ENCODE measurements at regions not wholly inside any gene's neighbourhood (a gene's known extent, or its start where the extent isn't known, plus 50 kb on each side); places are given as distances from the start of the nearest gene placed in this dataset.
"Not testable (repeated sequence)": the region's sequence is repeated elsewhere in the genome, so short reads cannot be mapped to it uniquely, and the experiment has no call there.

- 68 to 81% methylated on average over 1 of the region's 1 CpG for WGBS, 2 donors
- H3K36me3 ChIP-seq, result no peaks in the 10 kb centered on the region
- TF ChIP-seq POLR2A (IDR thresholded peaks at IDR 0.05) (no peak), CTCF (IDR thresholded peaks at IDR 0.05) (no peak), POLR2AphosphoS5 (IDR thresholded peaks at IDR 0.05) (no peak), EP300 (IDR thresholded peaks at IDR 0.05) (no peak)
- no peak overlapping the region for H3K4me3 ChIP-seq
- H3K27ac ChIP-seq, result no peak overlapping the region
- H3K4me1 ChIP-seq, result peaks cover 0 to 21% (median 8%) of the 10 kb centered on the region in 4 donors
- H3K27me3 ChIP-seq, result no peaks in the 10 kb centered on the region
- no peaks in the 10 kb centered on the region for H3K9me3 ChIP-seq
- intact Hi-C loops (cut with DNase I), result no loop called here
- DNase-seq, result no peak
Measured at GRCh38 chr2:147001061-147001460, 843.8 kb upstream of the ACVR2A start.

DNA sequence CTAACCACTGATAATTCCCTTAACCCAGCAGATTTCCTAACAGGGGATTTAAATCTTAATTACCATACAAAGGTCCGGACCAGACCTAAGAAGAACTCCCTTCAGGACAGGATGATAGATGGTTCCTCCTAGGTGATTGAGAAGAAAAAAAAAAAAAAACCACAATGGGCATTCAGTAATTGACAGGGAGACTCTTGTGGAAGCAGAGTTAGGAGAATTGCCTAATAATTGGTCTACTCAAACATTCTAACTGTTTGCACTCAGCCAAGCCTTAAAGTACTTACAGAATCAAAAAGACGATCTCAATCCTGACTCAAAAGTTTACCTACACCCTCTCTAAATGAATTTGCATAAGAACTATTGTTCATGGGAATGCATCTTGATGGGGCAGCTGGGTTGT is 844.7 kb upstream of the ACVR2A start:
- intact Hi-C loops (cut with DNase I); H3K27me3 ChIP-seq; H3K9me3 ChIP-seq; DNase-seq; H3K4me3 ChIP-seq; H3K27ac ChIP-seq; H3K36me3 ChIP-seq: not testable (repeated sequence)
- 51 to 72% methylated on average over 2 of the region's 2 CpGs for WGBS, 2 donors
- peaks cover 0 to 21% (median 8%) of the 10 kb centered on the region in 4 donors for H3K4me1 ChIP-seq

DNA sequence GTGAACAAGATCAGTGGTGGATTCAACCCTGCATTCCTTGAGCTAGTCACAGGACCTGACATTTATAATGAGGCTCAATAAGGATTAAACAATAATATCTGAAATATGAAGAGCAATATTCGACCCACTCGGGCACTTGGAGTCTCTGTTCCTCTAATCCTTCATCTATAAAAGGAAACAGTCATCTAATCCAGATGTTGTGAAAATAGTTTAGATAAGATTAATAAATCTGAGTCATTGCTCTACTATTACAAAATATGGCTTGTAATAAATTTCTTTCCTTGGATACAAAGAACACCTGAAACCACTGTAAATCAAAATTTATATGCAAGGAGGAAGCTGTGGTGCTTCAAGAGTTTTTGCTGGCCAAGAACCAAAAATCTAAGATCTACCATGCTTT is 846.9 kb upstream of the ACVR2A start:
- Histone ChIP-seq H3K4me1 (peaks cover 0 to 21% (median 8%) of the 10 kb centered on the region in 4 donors), H3K9me3 (no peaks in the 10 kb centered on the region), H3K4me3 (no peak overlapping the region), H3K27me3 (no peaks in the 10 kb centered on the region), H3K36me3 (no peaks in the 10 kb centered on the region), H3K27ac (no peak overlapping the region)
- TF ChIP-seq POLR2AphosphoS5 (IDR thresholded peaks at IDR 0.05), result no peak
- no peak for TF ChIP-seq POLR2A (IDR thresholded peaks at IDR 0.05)
- TF ChIP-seq EP300 (IDR thresholded peaks at IDR 0.05), result no peak
- TF ChIP-seq CTCF (IDR thresholded peaks at IDR 0.05), result no peak
- intact Hi-C loops (cut with DNase I), result no loop called here
- DNase-seq, result no peak
- 63 to 64% methylated on average over 2 of the region's 2 CpGs for WGBS, 2 donors

- no peaks in the 10 kb centered on the region for H3K36me3 ChIP-seq
- H3K9me3 ChIP-seq, result no peaks in the 10 kb centered on the region
- DNase-seq, result no peak
- no peak overlapping the region for H3K27ac ChIP-seq
- peaks cover 0 to 21% (median 8%) of the 10 kb centered on the region in 4 donors for H3K4me1 ChIP-seq
- no peak overlapping the region for H3K4me3 ChIP-seq
- no peaks in the 10 kb centered on the region for H3K27me3 ChIP-seq
- intact Hi-C loops (cut with DNase I), result no loop called here
- TF ChIP-seq POLR2AphosphoS5 (IDR thresholded peaks at IDR 0.05) (peak in 2 of 4 donors; percentile 37 to 46), EP300 (IDR thresholded peaks at IDR 0.05) (no peak), POLR2A (IDR thresholded peaks at IDR 0.05) (no peak), CTCF (IDR thresholded peaks at IDR 0.05) (no peak)
Measured at GRCh38 chr2:146997488-146997887, 847.3 kb upstream of the ACVR2A start.

DNA sequence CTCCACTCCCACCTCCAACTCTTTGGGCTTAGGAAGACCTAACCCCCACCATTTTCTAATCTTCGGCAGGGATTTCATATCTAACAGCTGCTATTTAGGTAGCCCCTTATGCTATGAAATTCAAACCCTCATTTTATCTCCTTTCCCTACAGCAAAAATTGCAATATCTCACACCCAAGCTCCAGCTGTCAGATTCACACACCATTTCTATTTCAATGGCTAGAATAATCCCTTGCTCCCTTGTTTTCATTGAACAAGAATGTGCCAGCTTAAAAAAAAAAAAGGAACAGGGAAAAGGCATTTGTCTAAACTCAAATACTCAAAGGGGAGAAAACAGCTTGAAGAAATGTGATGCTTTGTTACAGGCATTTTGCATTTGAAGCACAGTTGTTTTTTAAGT is 850.6 kb upstream of the ACVR2A start:
- H3K4me1 ChIP-seq, result peaks cover 0 to 21% (median 8%) of the 10 kb centered on the region in 4 donors

DNA sequence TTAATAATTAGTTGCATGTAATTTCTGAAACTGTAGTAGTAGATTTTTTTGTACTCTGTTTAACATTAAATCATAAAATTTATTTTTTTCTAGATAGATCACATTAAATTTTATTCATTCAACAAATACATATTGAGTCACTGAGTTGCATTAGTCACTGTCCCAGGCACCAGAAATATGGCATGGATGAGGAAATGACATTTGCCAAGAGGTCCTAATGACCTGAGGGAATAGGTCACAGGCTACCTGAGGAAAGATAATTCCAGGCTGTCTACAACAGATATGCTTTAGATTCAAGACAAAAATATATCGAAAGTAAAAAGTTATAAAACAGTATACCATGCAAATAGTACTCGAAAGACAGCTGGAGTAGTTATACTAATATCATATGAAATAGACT is 852.4 kb upstream of the ACVR2A start:
- Histone ChIP-seq H3K27me3 (no peaks in the 10 kb centered on the region), H3K4me3 (no peak overlapping the region), H3K36me3 (no peaks in the 10 kb centered on the region), H3K27ac (no peak overlapping the region), H3K4me1 (peaks cover 0 to 10% (median 3%) of the 10 kb centered on the region in 4 donors), H3K9me3 (no peaks in the 10 kb centered on the region)
- WGBS, 2 donors, result 91 to 92% methylated on average over 2 of the region's 2 CpGs
- TF ChIP-seq POLR2AphosphoS5 (IDR thresholded peaks at IDR 0.05), result no peak
- TF ChIP-seq EP300 (IDR thresholded peaks at IDR 0.05), result no peak
- TF ChIP-seq POLR2A (IDR thresholded peaks at IDR 0.05), result no peak
- DNase-seq, result no peak
- intact Hi-C loops (cut with DNase I), result no loop called here

More for the DNA sequence above, 850.6 kb upstream of the ACVR2A start:
- H3K27ac ChIP-seq, result no peak overlapping the region
- 90 to 95% methylated on average over 1 of the region's 1 CpG for WGBS, 2 donors
- no peak overlapping the region for H3K4me3 ChIP-seq
- no peaks in the 10 kb centered on the region for H3K36me3 ChIP-seq
- no peaks in the 10 kb centered on the region for H3K9me3 ChIP-seq
- DNase-seq, result no peak
- intact Hi-C loops (cut with DNase I), result no loop called here
- no peaks in the 10 kb centered on the region for H3K27me3 ChIP-seq
- TF ChIP-seq POLR2AphosphoS5 (IDR thresholded peaks at IDR 0.05), result no peak

Data from sigmoid colon (tissue), 6 donors.